HepG2 (cell line): ENCODE measurements at regions not wholly inside any gene's neighbourhood (a gene's known extent, or its start where the extent isn't known, plus 50 kb on each side); places are given as distances from the start of the nearest gene placed in this dataset.

Experiments
- AGO2 ChIP-seq: fragments of 200-400 bp; formaldehyde crosslinking; optimal IDR thresholded peaks from 2 replicates; pipeline ENCODE3; 2017; ENCODE audit warnings: mild to moderate bottlenecking, low read depth, low read length, moderate library complexity
- ARNT ChIP-seq: fragments of 450-650 bp; IDR thresholded peaks from 2 replicates; pipeline ENCODE4 v1.6.1; 2017
- CHD4 ChIP-seq: fragments of 200-600 bp; sonication (generic); IDR thresholded peaks from 2 replicates; pipeline ENCODE4 v1.7.0; 2017; ENCODE audit warnings: mild to moderate bottlenecking, low read length, borderline replicate concordance
- EED ChIP-seq: sonication (generic); formaldehyde crosslinking; IDR thresholded peaks from 2 replicates; pipeline ENCODE4 v1.5.0; 2020; ENCODE audit warnings: mild to moderate bottlenecking, missing genetic modification reagents
- KLF15 ChIP-seq: sonication (generic); formaldehyde crosslinking; IDR thresholded peaks from 2 replicates; pipeline ENCODE4 v1.8.1; 2023; ENCODE audit warnings: borderline replicate concordance, mild to moderate bottlenecking, inconsistent platforms, missing genetic modification reagents, mixed read lengths
- NFIC ChIP-seq: IDR thresholded peaks from 2 replicates; pipeline ENCODE4 v1.6.1; 2012; ENCODE audit warnings: mild to moderate bottlenecking, low read length, inconsistent platforms
- NPAS2 ChIP-seq: sonication (generic); formaldehyde crosslinking; IDR thresholded peaks from 2 replicates; pipeline ENCODE4 v1.8.0; 2022; ENCODE audit warnings: mild to moderate bottlenecking, missing genetic modification reagents, borderline replicate concordance
- PHF21A ChIP-seq: sonication (generic); formaldehyde crosslinking; IDR thresholded peaks from 2 replicates; pipeline ENCODE4 v1.5.0; 2020; ENCODE audit warnings: mild to moderate bottlenecking, missing genetic modification reagents
- REL ChIP-seq: sonication (generic); formaldehyde crosslinking; conservative IDR thresholded peaks from 2 replicates; pipeline ENCODE4 v1.8.0; 2022; ENCODE audit warnings: mild to moderate bottlenecking, missing genetic modification reagents, moderate library complexity
- SRY ChIP-seq: sonication (generic); formaldehyde crosslinking; IDR thresholded peaks from 2 replicates; pipeline ENCODE4 v1.8.0; 2022; ENCODE audit warnings: mild to moderate bottlenecking, missing genetic modification reagents
- STAG1 ChIP-seq: sonication (generic); formaldehyde crosslinking; IDR thresholded peaks from 2 replicates; pipeline ENCODE4 v1.4.0; 2020; ENCODE audit warnings: missing genetic modification reagents
- TMF1 ChIP-seq: sonication (generic); formaldehyde crosslinking; IDR thresholded peaks from 2 replicates; pipeline ENCODE4 v1.8.1; 2022; ENCODE audit warnings: low read depth, missing genetic modification reagents
- TP53 ChIP-seq: sonication (generic); formaldehyde crosslinking; conservative IDR thresholded peaks from 2 replicates; pipeline ENCODE4 v1.4.0; 2020; ENCODE audit warnings: missing genetic modification reagents
- TRIM24 ChIP-seq: sonication (generic); formaldehyde crosslinking; IDR thresholded peaks from 2 replicates; pipeline ENCODE4 v1.8.0; 2022; ENCODE audit warnings: mild to moderate bottlenecking, missing genetic modification reagents
- ZFP82 ChIP-seq: sonication (generic); formaldehyde crosslinking; IDR thresholded peaks from 2 replicates; pipeline ENCODE4 v1.5.1; 2020; ENCODE audit warnings: mild to moderate bottlenecking, missing genetic modification reagents, borderline replicate concordance
- ZKSCAN1 ChIP-seq: fragments of 150-350 bp; IDR thresholded peaks from 2 replicates; pipeline ENCODE4 v1.6.1; 2014; ENCODE audit warnings: low read length
- ZNF101 ChIP-seq: sonication (generic); formaldehyde crosslinking; IDR thresholded peaks from 2 replicates; pipeline ENCODE4 v1.4.0; 2020; ENCODE audit warnings: mild to moderate bottlenecking, low read depth, missing genetic modification reagents, borderline replicate concordance
- ZNF30 ChIP-seq: sonication (generic); formaldehyde crosslinking; IDR thresholded peaks from 2 replicates; pipeline ENCODE4 v1.5.0; 2020; ENCODE audit warnings: mild to moderate bottlenecking, missing genetic modification reagents
- ZNF354B ChIP-seq: sonication (generic); formaldehyde crosslinking; IDR thresholded peaks from 2 replicates; pipeline ENCODE4 v1.8.0; 2022; ENCODE audit warnings: mild to moderate bottlenecking, missing genetic modification reagents
- ZNF446 ChIP-seq: sonication (generic); formaldehyde crosslinking; IDR thresholded peaks from 2 replicates; pipeline ENCODE4 v1.5.0; 2020; ENCODE audit warnings: mild to moderate bottlenecking, missing genetic modification reagents
- ZNF451 ChIP-seq: sonication (generic); formaldehyde crosslinking; IDR thresholded peaks from 2 replicates; pipeline ENCODE4 v1.5.0; 2020; ENCODE audit warnings: mild to moderate bottlenecking, missing genetic modification reagents
- ZNF496 ChIP-seq: sonication (generic); formaldehyde crosslinking; IDR thresholded peaks from 2 replicates; pipeline ENCODE4 v1.8.1; 2023; ENCODE audit warnings: mild to moderate bottlenecking, moderate library complexity, missing genetic modification reagents; ENCODE audit not compliant: insufficient replicate concordance
- ZNF557 ChIP-seq: sonication (generic); formaldehyde crosslinking; IDR thresholded peaks from 2 replicates; pipeline ENCODE4 v1.4.0; 2020; ENCODE audit warnings: missing genetic modification reagents
- ZNF616 ChIP-seq: sonication (generic); formaldehyde crosslinking; IDR thresholded peaks from 2 replicates; pipeline ENCODE4 v1.5.0; 2020; ENCODE audit warnings: low read depth, mild to moderate bottlenecking, missing genetic modification reagents
- ZNF766 ChIP-seq: sonication (generic); formaldehyde crosslinking; IDR thresholded peaks from 2 replicates; pipeline ENCODE4 v1.5.0; 2020; ENCODE audit warnings: missing genetic modification reagents, borderline replicate concordance
- ZNF768 ChIP-seq: sonication (generic); formaldehyde crosslinking; IDR thresholded peaks from 2 replicates; pipeline ENCODE4 v1.4.0; 2020; ENCODE audit warnings: missing genetic modification reagents
- TF ChIP-seq, protein P1 (sequence below): sonication (generic); formaldehyde crosslinking; IDR thresholded peaks from 2 replicates; pipeline ENCODE4 v1.8.0; 2022; ENCODE audit warnings: missing genetic modification reagents, mild to moderate bottlenecking, borderline replicate concordance
- TF ChIP-seq, protein P2 (sequence below): sonication (generic); formaldehyde crosslinking; IDR thresholded peaks from 2 replicates; pipeline ENCODE4 v1.4.0; 2020; ENCODE audit warnings: missing genetic modification reagents, mild to moderate bottlenecking, borderline replicate concordance

DNA sequence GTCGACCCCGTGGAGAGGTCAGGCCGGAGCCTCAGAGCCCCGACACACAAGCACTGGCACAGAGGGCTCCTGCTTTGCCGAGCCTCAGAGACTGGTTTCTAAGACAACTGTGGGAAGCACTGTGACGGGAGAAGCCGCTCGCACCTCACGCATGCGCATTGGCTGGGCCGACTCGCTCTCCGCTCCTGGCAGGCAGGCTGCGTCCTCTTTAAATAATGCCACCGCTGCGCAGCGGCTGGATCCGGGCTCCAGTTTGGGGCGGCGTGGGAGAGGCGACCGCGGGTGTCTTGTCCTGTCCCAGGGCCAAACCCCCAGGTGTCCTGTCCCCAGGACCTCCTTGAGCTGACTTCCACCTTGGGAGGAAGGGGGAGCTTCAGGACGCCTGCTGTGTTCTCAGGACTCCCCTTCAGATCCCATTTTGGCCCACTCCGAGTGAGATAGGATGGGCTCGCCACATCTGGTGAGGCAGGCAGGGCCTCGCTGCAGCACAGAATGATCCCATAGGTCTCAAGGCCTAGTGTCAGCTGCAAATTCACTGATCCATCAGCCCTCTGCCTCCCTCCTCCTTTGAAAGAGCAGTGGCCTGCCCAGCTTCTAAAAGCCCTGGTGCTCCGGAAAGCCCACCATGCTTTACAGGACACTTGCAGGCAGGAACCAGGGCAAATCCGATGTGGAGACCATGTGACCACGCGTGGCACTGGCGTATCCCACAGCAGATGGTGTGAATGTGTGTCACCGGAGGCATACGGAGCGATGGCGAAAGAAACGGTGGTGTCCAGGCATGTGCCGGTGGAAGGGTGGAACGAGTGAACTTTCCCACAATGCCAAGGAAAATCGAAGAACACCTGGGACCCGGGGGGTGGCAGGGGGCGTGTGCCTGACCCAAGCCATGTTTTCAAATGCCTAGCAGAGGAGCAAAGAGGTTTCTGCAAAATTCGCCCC is 169.3 kb upstream of the ZNF337 start (continued):
- TF ChIP-seq EED (CRISPR knock-in tag) (no peak), PHF21A (CRISPR knock-in tag) (0 out of 2 replicates have a peak, but pooled peaks have one; percentile 40), ZNF451 (no peak), ZNF30 (CRISPR knock-in tag) (peak; percentile 63; the same call in 1 of the 2 replicates), ARNT (no peak), ZNF557 (CRISPR knock-in tag) (no peak), TP53 (CRISPR knock-in tag) (no peak), ZNF616 (CRISPR knock-in tag) (no peak), ZFP82 (no peak), KLF15 (CRISPR knock-in tag) (no peak), AGO2 (no peak), SRY (CRISPR knock-in tag) (no peak; the same call in 1 of the 2 replicates), CHD4 (no peak), STAG1 (CRISPR knock-in tag) (no peak), REL (CRISPR knock-in tag) (no peak), ZNF768 (CRISPR knock-in tag) (no peak; the same call in 1 of the 2 replicates), ZKSCAN1 (no peak), ZNF354B (CRISPR knock-in tag) (no peak), TRIM24 (no peak), TMF1 (CRISPR knock-in tag) (no peak), ZNF496 (CRISPR knock-in tag) (no peak), ZNF766 (CRISPR knock-in tag) (no peak), ZNF101 (no peak), NPAS2 (no peak), ZNF446 (no peak), NFIC (no peak)
- TF ChIP-seq, protein P1, sequence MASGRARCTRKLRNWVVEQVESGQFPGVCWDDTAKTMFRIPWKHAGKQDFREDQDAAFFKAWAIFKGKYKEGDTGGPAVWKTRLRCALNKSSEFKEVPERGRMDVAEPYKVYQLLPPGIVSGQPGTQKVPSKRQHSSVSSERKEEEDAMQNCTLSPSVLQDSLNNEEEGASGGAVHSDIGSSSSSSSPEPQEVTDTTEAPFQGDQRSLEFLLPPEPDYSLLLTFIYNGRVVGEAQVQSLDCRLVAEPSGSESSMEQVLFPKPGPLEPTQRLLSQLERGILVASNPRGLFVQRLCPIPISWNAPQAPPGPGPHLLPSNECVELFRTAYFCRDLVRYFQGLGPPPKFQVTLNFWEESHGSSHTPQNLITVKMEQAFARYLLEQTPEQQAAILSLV (CRISPR knock-in tag) = no peak
- TF ChIP-seq, protein P2, sequence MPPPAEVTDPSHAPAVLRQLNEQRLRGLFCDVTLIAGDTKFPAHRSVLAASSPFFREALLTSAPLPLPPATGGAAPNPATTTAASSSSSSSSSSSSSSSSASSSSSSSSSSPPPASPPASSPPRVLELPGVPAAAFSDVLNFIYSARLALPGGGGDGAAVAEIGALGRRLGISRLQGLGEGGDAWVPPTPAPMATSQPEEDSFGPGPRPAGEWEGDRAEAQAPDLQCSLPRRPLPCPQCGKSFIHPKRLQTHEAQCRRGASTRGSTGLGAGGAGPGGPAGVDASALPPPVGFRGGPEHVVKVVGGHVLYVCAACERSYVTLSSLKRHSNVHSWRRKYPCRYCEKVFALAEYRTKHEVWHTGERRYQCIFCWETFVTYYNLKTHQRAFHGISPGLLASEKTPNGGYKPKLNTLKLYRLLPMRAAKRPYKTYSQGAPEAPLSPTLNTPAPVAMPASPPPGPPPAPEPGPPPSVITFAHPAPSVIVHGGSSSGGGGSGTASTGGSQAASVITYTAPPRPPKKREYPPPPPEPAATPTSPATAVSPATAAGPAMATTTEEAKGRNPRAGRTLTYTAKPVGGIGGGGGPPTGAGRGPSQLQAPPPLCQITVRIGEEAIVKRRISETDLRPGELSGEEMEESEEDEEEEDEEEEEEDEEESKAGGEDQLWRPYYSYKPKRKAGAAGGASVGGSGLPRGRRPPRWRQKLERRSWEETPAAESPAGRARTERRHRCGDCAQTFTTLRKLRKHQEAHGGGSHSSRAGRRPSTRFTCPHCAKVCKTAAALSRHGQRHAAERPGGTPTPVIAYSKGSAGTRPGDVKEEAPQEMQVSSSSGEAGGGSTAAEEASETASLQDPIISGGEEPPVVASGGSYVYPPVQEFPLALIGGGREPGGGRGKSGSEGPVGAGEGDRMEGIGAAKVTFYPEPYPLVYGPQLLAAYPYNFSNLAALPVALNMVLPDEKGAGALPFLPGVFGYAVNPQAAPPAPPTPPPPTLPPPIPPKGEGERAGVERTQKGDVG (CRISPR knock-in tag) = no peak
